Fibroblast of villous mesenchyme (primary cell): ENCODE measurements at regions not wholly inside any gene's neighbourhood (a gene's known extent, or its start where the extent isn't known, plus 50 kb on each side); places are given as distances from the start of the nearest gene placed in this dataset.

Experiments
- DNase-seq: peaks from one replicate; pipeline ENCODE4 v3.0.0-alpha.2; 2010; ENCODE audit warnings: low read depth
- H3K4me3 ChIP-seq: 2 replicates; pipeline ENCODE4 v1.5.1; 2011; ENCODE audit warnings: low read depth, mild to moderate bottlenecking, low read length
- TF ChIP-seq, protein P1 (sequence below): IDR thresholded peaks from 2 replicates; pipeline ENCODE4 v1.5.1; 2012; ENCODE audit warnings: low read depth, mild to moderate bottlenecking, low read length; ENCODE audit not compliant: insufficient read depth

- no peak overlapping the region for H3K4me3 ChIP-seq
- no peak for DNase-seq
- TF ChIP-seq, protein P1, sequence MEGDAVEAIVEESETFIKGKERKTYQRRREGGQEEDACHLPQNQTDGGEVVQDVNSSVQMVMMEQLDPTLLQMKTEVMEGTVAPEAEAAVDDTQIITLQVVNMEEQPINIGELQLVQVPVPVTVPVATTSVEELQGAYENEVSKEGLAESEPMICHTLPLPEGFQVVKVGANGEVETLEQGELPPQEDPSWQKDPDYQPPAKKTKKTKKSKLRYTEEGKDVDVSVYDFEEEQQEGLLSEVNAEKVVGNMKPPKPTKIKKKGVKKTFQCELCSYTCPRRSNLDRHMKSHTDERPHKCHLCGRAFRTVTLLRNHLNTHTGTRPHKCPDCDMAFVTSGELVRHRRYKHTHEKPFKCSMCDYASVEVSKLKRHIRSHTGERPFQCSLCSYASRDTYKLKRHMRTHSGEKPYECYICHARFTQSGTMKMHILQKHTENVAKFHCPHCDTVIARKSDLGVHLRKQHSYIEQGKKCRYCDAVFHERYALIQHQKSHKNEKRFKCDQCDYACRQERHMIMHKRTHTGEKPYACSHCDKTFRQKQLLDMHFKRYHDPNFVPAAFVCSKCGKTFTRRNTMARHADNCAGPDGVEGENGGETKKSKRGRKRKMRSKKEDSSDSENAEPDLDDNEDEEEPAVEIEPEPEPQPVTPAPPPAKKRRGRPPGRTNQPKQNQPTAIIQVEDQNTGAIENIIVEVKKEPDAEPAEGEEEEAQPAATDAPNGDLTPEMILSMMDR, result no peak
These were observed 176.7 kb upstream of the TLE3 start for GRCh38 chr15:70274255-70274880.

- TF ChIP-seq, protein P1, result no peak
- DNase-seq, result no peak
- no peak overlapping the region for H3K4me3 ChIP-seq
These were observed 176.1 kb upstream of the TLE3 start for GRCh38 chr15:70273808-70274207.

DNA sequence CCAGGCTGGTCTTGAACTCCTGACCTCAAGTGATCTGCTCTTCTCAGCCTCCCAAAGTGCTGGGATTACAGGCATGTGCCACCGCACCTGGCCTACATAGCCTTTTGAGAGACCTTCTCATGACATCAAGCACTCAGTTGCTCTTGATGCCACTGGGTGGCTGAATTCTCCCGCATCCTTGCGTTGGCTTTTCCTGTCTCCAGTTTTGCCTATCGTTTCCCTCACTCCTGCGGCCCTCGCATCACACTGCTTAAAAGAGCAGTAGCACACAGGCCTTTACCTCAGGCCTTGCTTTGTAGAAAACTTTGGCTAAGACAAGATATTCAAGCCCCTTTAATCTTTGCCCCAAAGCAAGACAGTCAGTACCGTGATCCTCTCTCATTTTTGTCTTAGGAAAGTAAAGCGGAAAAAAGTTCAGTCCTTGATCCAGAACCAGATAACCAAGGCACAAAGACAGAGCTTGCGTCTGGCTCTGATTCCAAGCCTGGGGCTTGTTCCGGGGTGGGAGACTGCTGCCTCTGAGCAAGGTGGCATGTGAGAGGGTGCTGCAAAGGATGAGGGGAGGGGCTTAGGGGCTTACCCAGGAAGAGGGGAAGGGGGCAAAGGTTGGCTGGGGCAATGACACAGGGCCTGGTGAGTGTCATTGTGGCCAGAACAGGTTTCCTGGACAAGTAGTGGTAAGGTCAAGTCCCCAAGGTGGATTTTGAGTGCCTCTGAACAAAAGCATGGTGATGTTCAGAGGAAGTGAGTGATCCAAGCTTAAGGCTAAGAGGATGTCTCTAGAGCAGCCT, 175.0 kb upstream of the TLE3 start:
- DNase-seq, result no peak
- TF ChIP-seq, protein P1, result no peak
- H3K4me3 ChIP-seq, result no peak overlapping the region

DNA sequence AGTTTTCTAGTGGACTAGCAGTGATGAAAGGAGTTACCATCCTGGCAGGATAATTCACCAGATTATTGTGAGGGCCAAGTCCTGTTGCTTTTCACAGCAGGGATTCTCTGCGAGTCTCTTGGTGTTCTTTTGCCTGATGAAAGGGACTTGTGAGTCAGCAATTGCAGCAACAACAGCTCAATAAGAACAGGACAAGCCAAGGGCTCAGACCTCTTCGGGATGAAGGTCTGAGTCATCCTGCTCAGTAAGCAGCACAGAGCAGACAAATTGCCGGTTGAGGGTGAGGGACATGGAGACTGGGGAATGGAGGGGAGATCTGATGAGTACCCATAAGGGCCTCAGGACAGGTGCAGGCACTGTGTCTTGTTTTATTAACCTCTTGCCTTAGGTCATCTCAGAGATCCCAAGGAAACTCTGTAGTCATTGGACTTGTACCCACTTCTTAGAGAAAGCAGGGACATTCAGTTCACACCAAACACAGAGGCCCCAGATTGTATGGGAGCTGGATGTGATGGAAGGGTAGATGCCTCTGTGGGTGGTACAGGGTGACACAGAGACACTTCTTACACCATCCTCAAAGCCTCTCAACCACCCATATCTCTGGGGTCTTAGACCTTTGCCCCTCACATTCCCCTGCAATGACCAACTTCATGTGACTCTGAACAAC, 173.8 kb upstream of the TLE3 start:
- peak; percentile 94 for DNase-seq
- TF ChIP-seq, protein P1, result no peak
- H3K4me3 ChIP-seq, result no peak overlapping the region

DNA sequence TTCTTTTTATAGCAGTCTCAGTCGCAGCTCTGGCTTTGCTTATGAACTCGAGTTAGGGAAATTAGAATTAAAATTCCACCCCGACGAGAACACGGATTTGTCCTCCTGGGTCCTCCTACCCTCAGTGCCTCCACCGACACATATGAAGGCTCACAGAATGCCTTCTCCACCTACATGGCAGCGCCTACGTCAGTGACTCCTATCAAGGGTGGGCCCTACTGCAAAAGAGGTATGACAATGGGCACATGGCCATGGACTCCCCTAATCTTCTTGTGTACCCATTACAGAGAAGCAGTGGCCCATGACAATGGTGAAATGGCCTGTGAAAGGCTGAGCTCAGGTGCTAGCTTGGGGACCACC, 173.0 kb upstream of the TLE3 start:
- DNase-seq, result no peak
- no peak overlapping the region for H3K4me3 ChIP-seq
- TF ChIP-seq, protein P1, result no peak

- no peak overlapping the region for H3K4me3 ChIP-seq
- TF ChIP-seq, protein P1, result no peak
- peak; percentile 26 for DNase-seq
These were observed 172.5 kb upstream of the TLE3 start for GRCh38 chr15:70269991-70270751.
